Right kidney (tissue), 1 donor: ENCODE measurements at regions not wholly inside any gene's neighbourhood (a gene's known extent, or its start where the extent isn't known, plus 50 kb on each side); places are given as distances from the start of the nearest gene placed in this dataset.

Experiments
- DNase-seq: peaks from one replicate; pipeline ENCODE4 v3.0.0-alpha.2; 2016

DNA sequence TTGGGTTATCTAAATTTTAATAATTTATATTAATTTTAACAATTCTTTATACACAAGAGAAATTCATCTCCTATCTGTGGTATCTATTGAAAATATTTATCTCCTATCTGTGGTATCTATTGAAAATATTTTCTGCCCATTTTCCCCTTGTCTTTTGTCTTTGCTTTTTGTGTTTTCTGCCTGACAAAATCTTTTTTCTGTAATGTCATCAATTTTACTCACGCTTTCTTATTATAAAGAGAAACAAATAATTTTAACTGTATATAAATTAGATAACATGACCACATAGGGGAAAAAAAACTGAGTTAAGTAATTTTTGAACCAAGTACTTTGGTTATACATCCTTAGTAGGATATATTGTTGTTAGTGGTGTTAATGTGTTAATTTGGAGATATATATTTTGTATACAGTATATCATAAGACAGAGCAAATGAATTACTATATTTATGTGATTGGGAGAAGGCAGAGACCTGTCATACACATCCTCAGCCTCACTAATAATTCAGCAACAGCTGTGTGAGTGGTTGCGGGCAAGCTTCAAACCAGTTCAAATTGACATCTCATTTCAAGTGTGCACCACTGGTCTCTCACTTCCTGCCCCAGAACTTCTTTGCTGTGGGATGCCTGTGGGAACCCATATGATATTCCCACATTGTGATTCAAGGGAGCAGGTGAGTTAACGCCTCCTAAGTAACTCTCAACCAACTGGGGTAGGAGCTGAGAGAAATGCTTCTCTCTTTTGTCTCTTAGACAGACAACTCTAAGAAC lies 292.4 kb downstream of the SP3 start:
- DNase-seq, result no peak

DNA sequence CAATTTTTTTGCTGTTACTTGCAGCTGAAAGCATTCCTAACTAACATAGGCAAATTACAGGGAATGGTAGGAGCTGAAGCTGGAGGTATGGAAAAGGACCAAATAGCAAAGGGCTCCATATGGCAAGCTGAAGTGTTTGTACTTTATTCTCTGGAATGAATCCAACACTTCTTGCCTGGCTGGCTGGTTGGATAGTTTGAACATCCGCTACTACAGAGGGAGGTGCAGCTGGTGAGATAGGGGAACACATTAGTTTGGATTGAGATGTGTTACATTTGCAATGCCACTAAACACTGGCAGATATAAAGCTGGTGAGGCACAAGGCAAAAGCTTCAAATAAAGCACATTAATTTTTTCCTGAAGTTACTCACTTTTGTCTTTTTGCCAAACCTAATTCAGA lies 291.5 kb downstream of the SP3 start:
- no peak for DNase-seq

DNA sequence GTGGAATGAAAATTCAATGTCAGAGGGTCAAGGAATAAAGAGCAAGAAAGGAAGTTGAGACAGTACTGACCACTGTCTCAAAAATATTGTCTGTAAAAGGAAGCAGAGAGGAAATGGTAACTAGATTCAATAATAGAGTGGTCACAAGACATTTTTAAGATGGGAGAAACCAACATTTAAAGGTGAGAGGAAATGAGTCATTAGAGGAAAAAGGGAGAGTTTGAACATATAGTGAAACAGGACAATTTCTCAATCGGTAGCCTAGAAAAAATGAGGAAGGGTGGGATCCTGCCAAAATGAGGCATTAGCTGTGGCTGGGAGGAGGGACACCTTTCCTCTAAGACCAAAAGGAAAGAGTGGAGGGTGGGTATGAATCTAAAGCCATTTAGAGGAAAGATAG lies 288.5 kb downstream of the SP3 start:
- no peak for DNase-seq

DNA sequence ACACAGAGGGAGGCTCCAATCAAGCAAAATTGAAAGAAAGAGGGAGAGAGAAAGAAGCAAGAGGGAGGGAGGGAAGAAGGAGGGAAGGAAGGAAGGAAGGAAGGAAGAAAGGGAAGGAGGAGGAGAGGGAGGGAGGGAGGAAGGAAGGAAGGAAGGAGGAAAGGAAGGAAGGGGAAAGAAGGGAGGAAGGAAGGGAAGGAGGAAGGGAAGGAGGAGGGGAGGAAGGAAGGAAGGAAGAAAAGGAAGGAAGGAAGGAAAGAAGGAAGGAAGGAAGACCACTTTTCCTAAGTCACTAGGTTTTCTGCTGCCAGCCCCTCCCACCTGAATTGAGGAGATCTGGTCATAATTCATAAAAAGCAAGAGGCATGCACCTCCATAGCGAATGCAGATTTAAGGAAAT lies 287.0 kb downstream of the SP3 start:
- DNase-seq, result no peak

- no peak for DNase-seq
These were observed 284.6 kb downstream of the SP3 start for GRCh38 chr2:173680574-173680973.

DNA sequence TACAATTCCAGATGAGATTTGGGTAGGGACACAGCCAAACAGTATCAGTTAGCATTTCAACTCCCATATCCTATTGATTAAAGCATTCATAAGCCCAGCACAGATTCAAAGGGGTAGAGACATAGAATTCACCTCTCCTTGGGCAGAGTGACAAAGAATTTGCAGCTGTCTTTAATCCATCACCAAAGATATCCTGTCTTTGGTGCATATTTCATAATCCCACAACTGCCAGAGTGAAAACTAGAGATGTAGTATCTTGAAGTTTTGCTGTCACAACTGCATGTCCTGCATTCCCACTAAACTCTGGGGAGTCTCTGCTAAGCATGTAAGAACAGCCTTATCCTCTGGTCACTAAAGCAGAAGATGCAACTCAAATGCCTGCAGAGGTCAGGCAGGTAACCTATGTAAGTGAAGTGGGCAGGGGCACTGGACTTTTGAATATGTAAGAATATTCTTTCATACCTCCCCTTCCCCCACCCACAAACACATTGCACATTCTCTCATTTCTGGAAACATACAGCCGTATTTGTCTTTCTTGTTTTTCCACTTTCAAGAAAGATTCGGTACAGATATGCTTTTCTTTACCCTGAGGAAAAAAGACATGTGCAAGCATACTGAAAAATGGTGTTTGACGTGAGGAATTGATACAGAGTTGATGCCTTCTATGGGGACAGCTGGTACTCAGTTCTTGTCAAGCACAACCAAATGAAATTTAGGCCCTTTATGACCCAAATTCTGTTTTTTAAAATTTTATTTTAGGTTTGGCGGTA lies 283.1 kb downstream of the SP3 start:
- DNase-seq, result no peak

- no peak for DNase-seq
These were observed 280.2 kb downstream of the SP3 start for GRCh38 chr2:173684896-173685459.

DNA sequence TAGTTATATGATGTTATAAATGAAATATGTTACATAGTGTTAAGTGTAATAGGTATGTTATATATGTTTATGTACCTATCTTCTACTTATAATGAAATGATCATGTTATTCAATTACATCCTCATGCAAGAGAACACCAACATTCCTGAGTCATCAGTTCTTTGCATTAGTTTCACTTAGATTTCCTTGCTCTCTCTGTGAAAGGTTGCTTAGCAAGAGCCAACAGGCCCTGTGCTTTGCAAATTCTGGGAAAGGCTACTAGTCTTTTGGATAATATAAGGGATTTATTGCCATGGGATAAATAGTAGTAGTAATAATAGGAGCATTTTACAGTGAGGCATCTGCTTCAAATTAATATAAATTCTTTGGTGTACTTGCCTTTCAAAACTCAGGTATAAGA lies 274.8 kb downstream of the SP3 start:
- no peak for DNase-seq

DNA sequence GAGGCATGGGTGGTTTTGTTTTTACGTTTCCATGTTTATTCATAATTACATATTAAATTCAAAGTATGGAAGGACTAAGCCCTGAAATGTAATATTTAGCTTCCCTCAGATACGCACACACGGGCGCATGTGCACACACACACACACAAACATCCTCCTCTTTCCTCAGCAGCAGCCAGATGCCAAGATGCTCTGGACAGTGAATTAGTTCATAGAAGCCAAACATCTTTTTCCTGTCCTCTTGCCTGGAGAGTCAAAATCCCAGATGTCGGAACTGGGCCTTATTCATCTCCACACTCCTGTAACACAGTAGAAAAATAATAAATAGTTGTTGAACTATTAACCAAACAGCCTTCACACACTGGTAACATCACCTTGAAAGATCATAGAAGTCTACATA lies 273.1 kb downstream of the SP3 start:
- DNase-seq, result no peak

DNA sequence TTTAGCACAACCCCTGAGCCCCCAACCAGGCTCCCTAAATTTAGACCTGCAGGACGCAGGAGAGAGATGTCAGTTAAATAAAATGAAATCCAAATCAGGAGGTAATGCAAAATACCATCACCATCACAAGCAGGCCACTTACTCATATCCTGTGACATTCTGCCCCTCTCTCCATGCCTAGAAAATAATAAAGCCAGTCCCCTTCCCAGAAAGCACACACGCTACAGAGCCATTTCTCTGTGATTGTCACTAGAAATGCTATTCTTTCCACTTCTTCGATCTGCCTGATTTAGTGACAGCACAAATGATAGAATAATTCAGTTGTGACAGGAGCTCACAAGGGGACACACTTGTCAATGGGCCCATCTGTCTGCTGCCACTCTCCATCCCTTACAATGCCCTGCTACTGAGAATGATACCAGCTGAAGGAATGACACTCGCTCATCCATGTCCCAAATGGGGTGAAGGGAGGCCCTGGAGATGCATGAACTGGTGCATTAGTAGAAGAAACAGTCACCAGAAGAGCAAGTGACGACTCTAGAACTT lies 272.1 kb downstream of the SP3 start:
- DNase-seq, result no peak

- DNase-seq, result no peak
These were observed 268.9 kb downstream of the SP3 start for GRCh38 chr2:173696274-173696673.

DNA sequence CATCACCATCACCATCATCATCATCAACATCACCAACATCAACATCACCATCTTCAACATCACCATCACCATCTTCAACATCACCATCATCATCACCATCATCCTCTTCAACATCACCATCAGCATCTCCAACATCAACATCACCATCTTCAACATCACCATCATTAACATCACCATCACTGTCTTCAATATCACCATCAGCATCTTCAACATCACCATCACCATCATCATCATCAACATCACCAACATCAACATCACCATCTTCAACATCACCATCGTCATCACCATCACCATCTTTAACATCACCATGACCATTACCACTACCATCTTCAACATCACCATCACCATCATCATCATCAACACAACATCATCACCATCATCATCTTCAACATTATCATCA lies 267.2 kb downstream of the SP3 start:
- DNase-seq, result no peak

DNA sequence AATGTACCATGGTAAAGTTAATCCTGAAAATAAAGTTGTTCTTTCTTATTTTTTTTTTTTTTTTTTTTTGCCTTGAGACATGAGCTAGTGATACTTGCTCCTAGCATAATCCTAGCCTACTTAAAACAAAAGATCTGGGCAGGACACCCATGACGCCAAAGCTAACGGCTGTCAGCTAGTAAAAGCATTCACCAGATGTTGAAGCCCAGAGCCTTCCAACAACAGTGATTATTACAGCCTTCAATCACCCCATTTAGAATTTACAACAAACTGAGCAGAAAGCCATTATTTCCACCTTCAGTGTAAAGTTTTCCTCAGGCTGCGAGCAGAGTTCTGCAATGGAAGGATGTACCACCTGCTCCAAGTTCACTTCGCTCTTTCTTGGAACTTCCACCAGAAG lies 259.5 kb downstream of the SP3 start:
- no peak for DNase-seq

- no peak for DNase-seq
These were observed 258.2 kb downstream of the SP3 start for GRCh38 chr2:173706936-173707335.

DNA sequence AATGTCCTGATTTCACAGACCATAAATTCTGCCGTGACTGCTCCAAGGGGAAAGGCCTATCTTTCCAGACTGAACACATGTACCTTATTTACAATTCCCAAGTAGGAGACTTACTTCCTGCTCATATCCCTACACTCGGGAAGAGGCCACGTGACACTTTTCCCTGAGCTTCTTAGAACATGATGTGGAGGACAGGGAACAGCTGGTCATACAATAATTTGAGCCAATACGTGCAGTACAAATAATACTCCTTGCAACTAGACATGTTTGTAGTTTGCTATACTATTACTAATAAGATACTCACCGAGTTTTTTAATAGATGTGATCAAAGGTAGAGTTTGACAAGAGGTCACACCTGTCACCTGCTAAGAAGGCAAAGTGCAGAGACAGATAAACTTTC lies 256.4 kb downstream of the SP3 start:
- DNase-seq, result no peak

- no peak for DNase-seq
These were observed 253.4 kb downstream of the SP3 start for GRCh38 chr2:173711816-173712215.

DNA sequence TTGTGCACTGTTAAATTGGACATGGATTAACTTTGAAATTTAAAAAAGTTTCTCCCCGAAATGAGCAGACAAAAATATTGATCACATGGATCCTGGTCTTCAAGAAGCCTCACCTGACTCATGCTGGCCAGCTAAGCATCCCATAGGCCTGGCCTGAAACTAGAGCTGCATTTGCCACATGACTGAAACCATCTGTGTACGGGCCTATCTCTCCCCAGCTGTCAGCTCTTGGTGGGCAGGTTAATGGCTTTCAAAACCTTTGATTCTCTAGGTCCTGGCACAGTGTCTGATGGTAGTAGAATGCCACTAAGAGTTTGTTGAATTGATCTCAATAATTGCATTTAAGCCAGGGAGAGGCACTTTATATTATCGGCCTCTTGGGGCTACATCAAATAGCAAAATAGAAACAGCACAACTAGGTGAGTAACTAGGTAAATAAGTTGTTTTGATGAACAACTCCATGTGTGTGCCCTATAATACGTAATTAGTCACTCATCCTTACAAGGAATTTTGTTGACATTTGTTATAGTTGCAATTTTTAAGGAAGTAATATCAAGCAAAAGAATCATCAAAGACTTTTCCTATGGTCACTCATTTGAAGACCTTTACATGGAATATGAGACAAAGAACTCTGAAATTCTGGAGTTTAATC lies 251.1 kb downstream of the SP3 start:
- no peak for DNase-seq

DNA sequence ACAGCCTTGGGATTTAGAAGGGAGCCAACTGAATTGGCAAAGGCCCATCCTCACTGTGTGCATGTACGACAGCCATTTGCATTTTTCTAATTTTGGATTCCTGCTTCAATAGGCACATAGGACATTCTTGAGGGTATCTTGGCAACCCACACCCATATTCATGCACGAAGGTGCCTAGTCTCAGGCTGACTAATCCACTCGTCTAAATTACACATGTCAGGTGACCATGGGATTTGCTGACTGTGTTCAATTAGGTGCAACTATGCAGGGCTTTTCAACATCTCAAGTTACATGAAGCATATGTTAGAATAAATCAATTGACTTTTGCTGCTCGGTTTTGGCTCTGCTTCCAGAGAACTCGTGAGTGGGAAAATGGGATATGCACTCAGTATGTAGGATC lies 249.7 kb downstream of the SP3 start:
- DNase-seq, result no peak

GRCh38 chr2:173716458-173717052 lies 248.6 kb downstream of the SP3 start:
- no peak for DNase-seq

DNA sequence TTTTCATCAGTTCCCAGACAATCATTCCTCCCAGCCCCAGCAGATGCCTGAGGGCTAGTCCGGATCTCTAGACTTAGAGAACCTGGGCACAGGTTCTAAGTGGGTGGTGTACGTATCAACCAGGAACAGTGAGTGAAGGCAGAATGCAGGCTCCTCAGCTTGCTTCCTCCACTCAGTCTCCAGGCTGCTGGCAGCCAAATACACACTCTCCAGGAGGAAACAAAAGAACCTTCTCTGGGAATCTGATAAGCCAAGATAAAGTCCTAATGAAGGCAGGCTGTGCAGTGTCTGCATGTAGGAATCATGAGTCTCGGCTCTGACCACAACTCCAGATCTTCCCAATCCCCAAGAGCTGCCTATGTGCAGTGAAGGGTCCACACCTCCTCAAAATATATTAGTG lies 245.7 kb downstream of the SP3 start:
- no peak for DNase-seq

DNA sequence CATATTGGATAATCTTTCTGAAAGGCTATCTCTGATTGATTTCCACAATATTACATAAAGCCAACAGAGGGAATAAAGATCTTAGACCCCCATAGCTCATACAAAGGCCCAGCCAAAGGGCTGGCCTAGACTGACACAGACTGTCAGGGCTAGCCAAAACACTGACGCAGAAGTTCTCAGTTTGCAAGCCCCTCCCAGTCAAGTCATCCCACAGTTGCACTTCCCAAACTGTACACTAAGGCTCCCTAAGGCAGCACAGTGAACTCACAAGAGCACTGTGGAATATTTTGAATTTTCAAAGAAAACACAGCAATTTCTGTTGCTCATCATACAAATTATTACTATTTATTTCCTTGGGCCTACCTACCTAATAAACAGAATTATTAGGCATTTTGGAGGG lies 244.9 kb downstream of the SP3 start:
- no peak for DNase-seq

DNA sequence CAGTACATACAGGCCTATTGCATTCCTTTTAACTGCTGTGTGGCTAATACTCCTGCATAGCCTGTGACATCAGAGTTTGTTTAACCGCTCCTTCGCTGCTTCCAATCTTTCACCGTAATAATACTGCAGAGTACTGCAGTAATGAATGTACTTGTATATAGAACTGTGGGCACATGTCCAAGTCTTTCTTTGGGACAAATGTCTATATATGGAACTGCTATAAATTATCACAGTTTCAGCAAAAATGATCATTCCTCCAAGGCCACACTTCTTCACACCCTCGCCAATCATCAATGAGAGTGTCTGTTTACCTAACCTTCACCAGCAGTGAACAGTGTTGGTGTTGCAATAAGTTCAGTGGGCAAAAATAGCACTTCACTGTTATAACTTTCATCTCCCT lies 230.4 kb downstream of the SP3 start:
- DNase-seq, result no peak
